Mesenchymal stem cell (in vitro differentiated cells and primary cell): ENCODE measurements at regions not wholly inside any gene's neighbourhood (a gene's known extent, or its start where the extent isn't known, plus 50 kb on each side); places are given as distances from the start of the nearest gene placed in this dataset.

Source experiments
- DNase-seq: peaks from one replicate; pipeline ENCODE4 v3.0.0-alpha.2; 2013
- H2AFZ ChIP-seq: one replicate; pipeline ENCODE4 v1.6.1; 2013; ENCODE audit warnings: low read depth, mild to moderate bottlenecking, control low read depth, inconsistent platforms, low read length, moderate library complexity
- H2AK5ac ChIP-seq: 2 replicates; pipeline ENCODE4 v1.6.1; 2013; ENCODE audit warnings: low read length, moderate library complexity, mild to moderate bottlenecking, inconsistent platforms; ENCODE audit not compliant: severe bottlenecking
- H2BK120ac ChIP-seq: one replicate; pipeline ENCODE4 v1.6.1; 2013; ENCODE audit warnings: low read depth, mild to moderate bottlenecking, inconsistent platforms, low read length, moderate library complexity
- H2BK12ac ChIP-seq, 2 experiments: one replicate each; pipeline ENCODE4 v1.6.1; 2013; ENCODE audit warnings: inconsistent platforms in 2 of 2, low read length in 2 of 2, mild to moderate bottlenecking in 2 of 2, moderate library complexity in 2 of 2, control low read depth in 1 of 2
- H2BK15ac ChIP-seq: one replicate; pipeline ENCODE4 v1.6.1; 2013; ENCODE audit warnings: mild to moderate bottlenecking, low read depth, inconsistent platforms; ENCODE audit not compliant: poor library complexity, severe bottlenecking
- H2BK5ac ChIP-seq: 2 replicates; pipeline ENCODE4 v1.6.1; 2013; ENCODE audit warnings: low read depth, mild to moderate bottlenecking, low read length, control low read depth, inconsistent platforms; ENCODE audit not compliant: poor library complexity, severe bottlenecking
- H3K14ac ChIP-seq, 2 experiments: one replicate each; pipeline ENCODE4 v1.6.1; 2013; ENCODE audit warnings: inconsistent platforms in 2 of 2, low read length in 2 of 2, control low read depth in 1 of 2, mild to moderate bottlenecking in 1 of 2, moderate library complexity in 1 of 2
- H3K18ac ChIP-seq, 2 experiments: one replicate each; pipeline ENCODE4 v1.6.1; 2013; ENCODE audit warnings: inconsistent platforms in 2 of 2, low read length in 2 of 2, control low read depth in 1 of 2, low read depth in 1 of 2, mild to moderate bottlenecking in 1 of 2
- H3K23ac ChIP-seq, 2 experiments: one replicate each; pipeline ENCODE4 v1.6.1; 2013; ENCODE audit warnings: inconsistent platforms in 2 of 2, low read length in 2 of 2, mild to moderate bottlenecking in 2 of 2, moderate library complexity in 2 of 2, control low read depth in 1 of 2
- H3K27ac ChIP-seq: 2 replicates; pipeline ENCODE4 v1.5.1; 2013; ENCODE audit warnings: mild to moderate bottlenecking, moderate library complexity, low read length, control low read depth, inconsistent platforms; ENCODE audit not compliant: poor library complexity, severe bottlenecking
- H3K27me3 ChIP-seq, 2 experiments: 2 replicates each; pipeline versions ENCODE4 v1.6.1 to v1.7.0; 2013; ENCODE audit warnings: low read length in 2 of 2, mild to moderate bottlenecking in 2 of 2, moderate library complexity in 2 of 2, control low read depth in 1 of 2, inconsistent platforms in 1 of 2; ENCODE audit not compliant: control insufficient read depth in 1 of 2, insufficient read depth in 1 of 2
- H3K36me3 ChIP-seq, 2 experiments: 2 replicates each; pipeline versions ENCODE4 v1.6.1 to v1.7.0; 2013; ENCODE audit warnings: low read length in 2 of 2, control low read depth in 1 of 2, inconsistent platforms in 1 of 2, low read depth in 1 of 2, mild to moderate bottlenecking in 1 of 2; ENCODE audit not compliant: insufficient read depth in 2 of 2, control insufficient read depth in 1 of 2
- H3K4ac ChIP-seq, 2 experiments: one replicate each; pipeline ENCODE4 v1.6.1; 2013; ENCODE audit warnings: inconsistent platforms in 2 of 2, low read length in 2 of 2, mild to moderate bottlenecking in 2 of 2, moderate library complexity in 2 of 2, control low read depth in 1 of 2, low read depth in 1 of 2
- H3K4me1 ChIP-seq: 2 replicates; pipeline ENCODE4 v1.6.1; 2013; ENCODE audit warnings: low read depth, low read length, control low read depth; ENCODE audit not compliant: control insufficient read depth, insufficient read depth
- H3K4me2 ChIP-seq: 2 replicates; pipeline ENCODE4 v1.6.1; 2013; ENCODE audit warnings: low read length, mild to moderate bottlenecking, inconsistent platforms; ENCODE audit not compliant: poor library complexity, severe bottlenecking
- H3K4me3 ChIP-seq, 2 experiments: 2 replicates each; pipeline versions ENCODE4 v1.5.1 to v1.7.0; 2013; ENCODE audit warnings: low read length in 2 of 2, mild to moderate bottlenecking in 2 of 2, control low read depth in 1 of 2, low read depth in 1 of 2; ENCODE audit not compliant: insufficient read depth in 1 of 2
- H3K79me1 ChIP-seq: replicated peaks from 2 replicates; pipeline ENCODE4 v1.6.1; 2013; ENCODE audit warnings: mild to moderate bottlenecking, control low read depth, low read length, inconsistent platforms; ENCODE audit not compliant: poor library complexity, severe bottlenecking
- H3K9ac ChIP-seq: 2 replicates; pipeline ENCODE4 v1.7.0; 2013; ENCODE audit warnings: mild to moderate bottlenecking, low read length, moderate library complexity
- H3K9me3 ChIP-seq: 2 replicates; pipeline ENCODE4 v1.7.0; 2013; ENCODE audit warnings: mild to moderate bottlenecking, low read length; ENCODE audit not compliant: control insufficient read depth
- H4K8ac ChIP-seq: one replicate; pipeline ENCODE4 v1.6.1; 2013; ENCODE audit warnings: inconsistent platforms, mild to moderate bottlenecking, low read length, moderate library complexity
- H4K91ac ChIP-seq: one replicate; pipeline ENCODE4 v1.6.1; 2013; ENCODE audit warnings: mild to moderate bottlenecking, low read length, inconsistent platforms
- WGBS: methylation state at CpG from one replicate; pipeline ENCODE4 v1.1.7; 2013; ENCODE audit warnings: mixed read lengths; 5-methylcytosine and 5-hydroxymethylcytosine counted together

GRCh38 chr15:83364501-83364900 lies 80.0 kb upstream of the BNC1 start:
- Histone ChIP-seq H3K14ac (no peak overlapping the region), H3K36me3 (no peaks in the 10 kb centered on the region), H3K4ac (no peak overlapping the region), H3K23ac (no peak overlapping the region), H2BK120ac (no peak overlapping the region), H2BK15ac (no peak overlapping the region), H4K91ac (no peak overlapping the region), H4K8ac (no peak overlapping the region), H3K18ac (no peak overlapping the region), H3K9me3 (no peaks in the 10 kb centered on the region), H2BK5ac (no peak overlapping the region), H3K27ac (no peak overlapping the region), H3K79me1 (no peaks in the 10 kb centered on the region), H2BK12ac (no peak overlapping the region), H3K27me3 (peaks cover 0 to 25% of the 10 kb centered on the region in 2 experiments), H3K4me2 (no peak overlapping the region), H3K4me1 (peaks cover 2% of the 10 kb centered on the region), H3K9ac (peak overlapping the region; percentile 82), H3K4me3 (no peak overlapping the region), H2AK5ac (no peak overlapping the region), H2AFZ (no peak overlapping the region)
- no peak for DNase-seq
- WGBS, result 100% methylated on average over 1 of the region's 4 CpGs

DNA sequence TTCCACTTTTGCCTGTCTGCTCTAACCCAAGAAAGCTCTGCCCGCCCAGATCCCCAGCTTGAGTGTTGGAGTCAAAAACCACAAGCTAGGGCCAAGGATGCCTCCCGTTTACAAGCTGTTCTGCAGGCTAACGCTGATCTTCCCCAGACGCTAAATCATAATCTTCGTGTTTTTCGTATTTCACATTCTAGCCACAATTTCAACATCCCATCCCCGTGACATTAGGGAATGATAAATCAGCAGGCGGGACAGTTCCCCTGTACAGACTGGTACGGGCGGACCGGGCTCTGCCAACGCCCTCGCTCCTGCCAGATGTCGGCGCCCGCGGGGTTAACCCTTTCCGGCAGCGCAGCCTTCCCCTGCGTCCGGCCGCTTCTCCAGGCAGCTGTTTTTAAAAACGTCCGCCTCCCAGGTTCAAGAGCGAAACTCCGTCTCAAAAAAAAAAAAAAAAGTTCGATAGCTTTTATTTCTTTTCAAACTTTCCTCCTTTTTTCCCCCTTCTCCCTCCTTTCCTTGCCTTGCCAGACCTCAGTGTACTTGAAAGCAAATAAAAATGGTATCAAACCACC lies 81.0 kb upstream of the BNC1 start:
- H2BK15ac ChIP-seq, result no peak overlapping the region
- H2BK5ac ChIP-seq, result no peak overlapping the region
- H4K8ac ChIP-seq, result no peak overlapping the region
- H3K4ac ChIP-seq, result no peak overlapping the region
- H3K27ac ChIP-seq, result peak overlapping the region; percentile 48
- H3K23ac ChIP-seq, result no peak overlapping the region
- no peak overlapping the region for H3K18ac ChIP-seq
- H3K4me3 ChIP-seq, result peak overlapping the region; percentile 49 to 77
- peak overlapping the region; percentile 89 for H3K4me2 ChIP-seq
- under 1% methylated on average over 24 of the region's 27 CpGs for WGBS
- H2AFZ ChIP-seq, result peak overlapping the region; percentile 46
- H3K36me3 ChIP-seq, result no peaks in the 10 kb centered on the region
- H3K9ac ChIP-seq, result peak overlapping the region; percentile 82
- no peaks in the 10 kb centered on the region for H3K79me1 ChIP-seq
- peak overlapping the region in 1 of 2 experiments; percentile 71 for H2BK12ac ChIP-seq
- no peak overlapping the region for H3K14ac ChIP-seq
- peak; percentile 78 for DNase-seq
- H3K27me3 ChIP-seq, result peaks cover 0 to 22% of the 10 kb centered on the region in 2 experiments
- no peaks in the 10 kb centered on the region for H3K9me3 ChIP-seq
- peaks cover 2% of the 10 kb centered on the region for H3K4me1 ChIP-seq
- no peak overlapping the region for H4K91ac ChIP-seq
- H2BK120ac ChIP-seq, result no peak overlapping the region
- no peak overlapping the region for H2AK5ac ChIP-seq

GRCh38 chr15:83372434-83372891 lies 74.7 kb upstream of the SH3GL3 start:
- Histone ChIP-seq H2BK5ac (no peak overlapping the region), H3K4me3 (no peak overlapping the region), H4K91ac (no peak overlapping the region), H2AFZ (no peak overlapping the region), H3K36me3 (no peaks in the 10 kb centered on the region), H3K18ac (no peak overlapping the region), H2AK5ac (no peak overlapping the region), H3K27ac (no peak overlapping the region), H3K27me3 (peaks cover 11 to 74% of the 10 kb centered on the region in 2 experiments), H3K9me3 (no peaks in the 10 kb centered on the region), H3K14ac (no peak overlapping the region), H3K79me1 (no peaks in the 10 kb centered on the region), H2BK15ac (no peak overlapping the region), H3K23ac (no peak overlapping the region), H3K4me1 (peaks cover 8% of the 10 kb centered on the region), H3K4me2 (no peak overlapping the region), H3K4ac (no peak overlapping the region), H4K8ac (no peak overlapping the region), H3K9ac (no peak overlapping the region), H2BK120ac (no peak overlapping the region), H2BK12ac (no peak overlapping the region)
- DNase-seq, result no peak
- 18% methylated on average over 9 of the region's 9 CpGs for WGBS

GRCh38 chr15:83378921-83379578 lies 68.1 kb upstream of the SH3GL3 start:
- Histone ChIP-seq H2BK120ac (no peak overlapping the region), H4K8ac (no peak overlapping the region), H3K4me1 (peaks cover 14% of the 10 kb centered on the region), H3K14ac (no peak overlapping the region), H3K9me3 (no peaks in the 10 kb centered on the region), H2AK5ac (no peak overlapping the region), H3K36me3 (no peaks in the 10 kb centered on the region), H3K4me2 (no peak overlapping the region), H3K79me1 (no peaks in the 10 kb centered on the region), H3K18ac (peak overlapping the region in 1 of 2 experiments; percentile 30), H3K27ac (no peak overlapping the region), H4K91ac (no peak overlapping the region), H3K23ac (no peak overlapping the region), H3K4ac (no peak overlapping the region), H2BK12ac (no peak overlapping the region), H3K27me3 (peaks cover 3 to 50% of the 10 kb centered on the region in 2 experiments), H2BK5ac (no peak overlapping the region), H2BK15ac (no peak overlapping the region), H2AFZ (no peak overlapping the region), H3K4me3 (peak overlapping the region in 1 of 2 experiments; percentile 43), H3K9ac (no peak overlapping the region)
- 28% methylated on average over 29 of the region's 34 CpGs for WGBS
- DNase-seq, result no peak
